ENCODE measurements at regions not wholly inside any gene's neighbourhood (a gene's known extent, or its start where the extent isn't known, plus 50 kb on each side); places are given as distances from the start of the nearest gene placed in this dataset.
"Not testable (repeated sequence)": the region's sequence is repeated elsewhere in the genome, so short reads cannot be mapped to it uniquely, and the experiment has no call there.

GRCh38 chr3:147245022-147245421, 161.3 kb downstream of the ZIC4 start:
- DNase-seq (ENCODE audit: low spot score); intact Hi-C loops (cut with DNase I): not testable (repeated sequence)

GRCh38 chr3:147244397-147244796, 161.9 kb downstream of the ZIC4 start:
- no peak for DNase-seq (ENCODE audit: low spot score)
- intact Hi-C loops (cut with DNase I), result no loop called here

GRCh38 chr3:147240581-147240980, 165.8 kb downstream of the ZIC4 start:
- DNase-seq (ENCODE audit: low spot score), result no peak
- intact Hi-C loops (cut with DNase I), result no loop called here

- DNase-seq (ENCODE audit: low spot score), result no peak
- intact Hi-C loops (cut with DNase I), result no loop called here
These were observed 168.4 kb downstream of the ZIC4 start for GRCh38 chr3:147237991-147238390.

- intact Hi-C loops (cut with DNase I); DNase-seq (ENCODE audit: low spot score): not testable (repeated sequence)
These were observed 174.4 kb downstream of the ZIC4 start for GRCh38 chr3:147231980-147232379.

GRCh38 chr3:147231111-147231510, 175.2 kb downstream of the ZIC4 start:
- no peak for DNase-seq (ENCODE audit: low spot score)
- intact Hi-C loops (cut with DNase I), result no loop called here

- intact Hi-C loops (cut with DNase I), result no loop called here
These were observed 184.1 kb downstream of the ZIC4 start for GRCh38 chr3:147222291-147222690.

GRCh38 chr3:147218965-147219364, 187.4 kb downstream of the ZIC4 start:
- intact Hi-C loops (cut with DNase I), result no loop called here
- DNase-seq (ENCODE audit: low spot score), result no peak

More at GRCh38 chr3:147222291-147222690, 184.1 kb downstream of the ZIC4 start:
- DNase-seq (ENCODE audit: low spot score), result no peak

GRCh38 chr3:147216143-147216673, 190.1 kb downstream of the ZIC4 start:
- intact Hi-C loops (cut with DNase I), result no loop called here
- no peak for DNase-seq (ENCODE audit: low spot score)

GRCh38 chr3:147215660-147216059, 190.7 kb downstream of the ZIC4 start:
- intact Hi-C loops (cut with DNase I), result no loop called here
- no peak for DNase-seq (ENCODE audit: low spot score)

GRCh38 chr3:147213633-147214032, 192.7 kb downstream of the ZIC4 start:
- intact Hi-C loops (cut with DNase I), result no loop called here
- no peak for DNase-seq (ENCODE audit: low spot score)

- intact Hi-C loops (cut with DNase I), result no loop called here
These were observed 195.7 kb downstream of the ZIC4 start for GRCh38 chr3:147210676-147211075.

GRCh38 chr3:147201086-147201485, 205.3 kb downstream of the ZIC4 start:
- DNase-seq (ENCODE audit: low spot score), result no peak
- intact Hi-C loops (cut with DNase I), result no loop called here

More at GRCh38 chr3:147210676-147211075, 195.7 kb downstream of the ZIC4 start:
- no peak for DNase-seq (ENCODE audit: low spot score)

GRCh38 chr3:147200545-147200944, 205.8 kb downstream of the ZIC4 start:
- DNase-seq (ENCODE audit: low spot score), result no peak
- intact Hi-C loops (cut with DNase I), result no loop called here

- intact Hi-C loops (cut with DNase I), result no loop called here
- DNase-seq (ENCODE audit: low spot score), result no peak
These were observed 208.6 kb downstream of the ZIC4 start for GRCh38 chr3:147197739-147198138.

- intact Hi-C loops (cut with DNase I), result no loop called here
- DNase-seq (ENCODE audit: low spot score), result no peak
These were observed 210.5 kb downstream of the ZIC4 start for GRCh38 chr3:147195887-147196286.

- DNase-seq (ENCODE audit: low spot score), result no peak
- intact Hi-C loops (cut with DNase I), result no loop called here
These were observed 214.5 kb downstream of the ZIC4 start for GRCh38 chr3:147191795-147192385.

GRCh38 chr3:147189016-147189415, 217.3 kb downstream of the ZIC4 start:
- no peak for DNase-seq (ENCODE audit: low spot score)
- intact Hi-C loops (cut with DNase I), result no loop called here

GRCh38 chr3:147187687-147188086, 218.7 kb downstream of the ZIC4 start:
- intact Hi-C loops (cut with DNase I), result no loop called here
- no peak for DNase-seq (ENCODE audit: low spot score)

- intact Hi-C loops (cut with DNase I), result no loop called here
- no peak for DNase-seq (ENCODE audit: low spot score)
These were observed 220.6 kb downstream of the ZIC4 start for GRCh38 chr3:147185781-147186180.

- intact Hi-C loops (cut with DNase I), result no loop called here
- DNase-seq (ENCODE audit: low spot score), result no peak
These were observed 221.5 kb downstream of the ZIC4 start for GRCh38 chr3:147184794-147185193.

- intact Hi-C loops (cut with DNase I), result no loop called here
- no peak for DNase-seq (ENCODE audit: low spot score)
These were observed 233.1 kb downstream of the ZIC4 start for GRCh38 chr3:147173257-147173656.

Data from posterior vena cava (tissue), 2 donors.